Panc1 (cell line): ENCODE measurements at regions not wholly inside any gene's neighbourhood (a gene's known extent, or its start where the extent isn't known, plus 50 kb on each side); places are given as distances from the start of the nearest gene placed in this dataset.

Experiments used
- ATAC-seq: fragments of 200-7000 bp; cut with Tn5 transposase; 2 replicates; pipeline ENCODE4 v1.9.1; 2020; ENCODE audit warnings: mild to moderate bottlenecking, moderate library complexity
- BruUV-seq: library from RNA; stranded (reverse); fragments of 400-500 nt; replicated peaks from 2 replicates; lab custom pipeline; 2021; lab: Mats Ljungman, UMichigan
- CTCF ChIA-PET: fragments of 300-600 bp; sonication (Branson Sonifier 250); formaldehyde crosslinking; loops from one replicate; lab custom pipeline; 2022; ENCODE audit warnings: antibody characterized with exemption; lab: Charles Lee
- POLR2A ChIA-PET: fragments of 300-600 bp; sonication (Branson Sonifier 250); formaldehyde crosslinking; loops from one replicate; lab custom pipeline; 2022; ENCODE audit warnings: antibody characterized with exemption; lab: Charles Lee
- DNase-seq: peaks from one replicate; pipeline ENCODE4 v3.0.0-alpha.2; 2010; ENCODE audit warnings: low read depth, low spot score
- H3K27ac ChIP-seq: 2 replicates; pipeline ENCODE4 v1.5.1; 2011; ENCODE audit warnings: mild to moderate bottlenecking, low read length, inconsistent platforms
- H3K27me3 ChIP-seq: fragments of 200-500 bp; sonication (Bioruptor generic); 2 replicates; pipeline ENCODE4 v1.6.0; 2014; ENCODE audit warnings: low read length, inconsistent platforms; ENCODE audit not compliant: control insufficient read depth, insufficient read depth
- H3K36me3 ChIP-seq: fragments of 200-500 bp; sonication (Bioruptor generic); 2 replicates; pipeline ENCODE4 v1.5.1; 2014; ENCODE audit warnings: inconsistent platforms, mild to moderate bottlenecking, low read length, moderate library complexity; ENCODE audit not compliant: control insufficient read depth, insufficient read depth
- H3K4me1 ChIP-seq: 2 replicates; pipeline ENCODE4 v1.5.1; 2011; ENCODE audit warnings: inconsistent platforms, mild to moderate bottlenecking, low read length, moderate library complexity; ENCODE audit not compliant: control insufficient read depth, insufficient read depth
- H3K4me3 ChIP-seq, 2 experiments: 2 replicates each; pipeline ENCODE4 v1.5.1; 2011 to 2012; ENCODE audit warnings: low read depth in 2 of 2, low read length in 2 of 2, mild to moderate bottlenecking in 2 of 2, inconsistent platforms in 1 of 2, moderate library complexity in 1 of 2
- H3K9me3 ChIP-seq: fragments of 200-500 bp; sonication (Bioruptor generic); 2 replicates; pipeline ENCODE4 v1.5.1; 2014; ENCODE audit warnings: low read depth, mild to moderate bottlenecking, inconsistent platforms, low read length, moderate library complexity; ENCODE audit not compliant: control insufficient read depth, insufficient read depth
- POLR2AphosphoS5 ChIP-seq: IDR thresholded peaks from 2 replicates; pipeline ENCODE4 v1.6.1; 2012; ENCODE audit warnings: mild to moderate bottlenecking, low read depth, low read length, moderate library complexity
- REST ChIP-seq, 2 experiments: IDR thresholded peaks; 2 replicates each; pipeline ENCODE4 v1.6.1; 2011 to 2012; ENCODE audit warnings: low read depth in 2 of 2, control low read depth in 1 of 2, low read length in 1 of 2, mild to moderate bottlenecking in 1 of 2, moderate library complexity in 1 of 2; ENCODE audit not compliant: insufficient read depth in 1 of 2
- SIN3A ChIP-seq: IDR thresholded peaks from 2 replicates; pipeline ENCODE4 v1.6.1; 2012; ENCODE audit warnings: low read depth, mild to moderate bottlenecking, low read length, moderate library complexity, borderline replicate concordance; ENCODE audit not compliant: insufficient read depth
- TCF7L2 ChIP-seq: IDR thresholded peaks from 2 replicates; pipeline ENCODE4 v1.6.1; 2011; ENCODE audit warnings: mild to moderate bottlenecking, low read depth, low read length, inconsistent platforms
- in situ Hi-C: cut with HindIII; loops from 2 replicates; pipeline ENCODE4 v1.10.0; 2016; ENCODE audit warnings: low sequenced_read_pairs, low pct_unique_long_range_greater_than_20kb
- intact Hi-C: fragments of 100-400 bp; cut with micrococcal nuclease; formaldehyde crosslinking; loops from one replicate; pipeline ENCODE4 v1.10.0; 2022; ENCODE audit not compliant: unreplicated experiment
- TF ChIP-seq, protein P1 (sequence below): fragments of 450-650 bp; IDR thresholded peaks from 2 replicates; pipeline ENCODE4 v1.5.1; 2017; ENCODE audit warnings: mild to moderate bottlenecking

- CTCF ChIA-PET: no interaction called here
- intact Hi-C loops (no loop called here), in situ Hi-C loops (no loop called here)
- DNase-seq: no peak
- Histone ChIP-seq H3K4me1 (no peaks in the 10 kb centered on the region), H3K27me3 (no peaks in the 10 kb centered on the region), H3K36me3 (no peaks in the 10 kb centered on the region), H3K4me3 (no peak overlapping the region), H3K27ac (no peak overlapping the region), H3K9me3 (no peaks in the 10 kb centered on the region)
- no TSS peak for BruUV-seq
- POLR2A ChIA-PET: no interaction called here
- ATAC-seq: no peak
- TF ChIP-seq TCF7L2 (no peak), SIN3A (no peak), REST (IDR thresholded peaks at IDR 0.05; ENCODE audit: insufficient read depth in 1 of 2, low read depth in 2 of 2, low read length in 1 of 2) (no peak), POLR2AphosphoS5 (no peak)
- TF ChIP-seq, protein P1, sequence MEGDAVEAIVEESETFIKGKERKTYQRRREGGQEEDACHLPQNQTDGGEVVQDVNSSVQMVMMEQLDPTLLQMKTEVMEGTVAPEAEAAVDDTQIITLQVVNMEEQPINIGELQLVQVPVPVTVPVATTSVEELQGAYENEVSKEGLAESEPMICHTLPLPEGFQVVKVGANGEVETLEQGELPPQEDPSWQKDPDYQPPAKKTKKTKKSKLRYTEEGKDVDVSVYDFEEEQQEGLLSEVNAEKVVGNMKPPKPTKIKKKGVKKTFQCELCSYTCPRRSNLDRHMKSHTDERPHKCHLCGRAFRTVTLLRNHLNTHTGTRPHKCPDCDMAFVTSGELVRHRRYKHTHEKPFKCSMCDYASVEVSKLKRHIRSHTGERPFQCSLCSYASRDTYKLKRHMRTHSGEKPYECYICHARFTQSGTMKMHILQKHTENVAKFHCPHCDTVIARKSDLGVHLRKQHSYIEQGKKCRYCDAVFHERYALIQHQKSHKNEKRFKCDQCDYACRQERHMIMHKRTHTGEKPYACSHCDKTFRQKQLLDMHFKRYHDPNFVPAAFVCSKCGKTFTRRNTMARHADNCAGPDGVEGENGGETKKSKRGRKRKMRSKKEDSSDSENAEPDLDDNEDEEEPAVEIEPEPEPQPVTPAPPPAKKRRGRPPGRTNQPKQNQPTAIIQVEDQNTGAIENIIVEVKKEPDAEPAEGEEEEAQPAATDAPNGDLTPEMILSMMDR: no peak
Observed at GRCh38 chr4:123898946-123899666, 502.5 kb downstream of the SPRY1 start.

GRCh38 chr4:123904882-123905281 is 508.3 kb downstream of the SPRY1 start:
- no peak overlapping the region for H3K4me3 ChIP-seq
- ATAC-seq (no peak), DNase-seq (no peak)
- no peaks in the 10 kb centered on the region for H3K36me3 ChIP-seq
- no peaks in the 10 kb centered on the region for H3K9me3 ChIP-seq
- in situ Hi-C loops (no loop called here), intact Hi-C loops (no loop called here)
- BruUV-seq: no TSS peak
- CTCF ChIA-PET: no interaction called here
- H3K27me3 ChIP-seq: no peaks in the 10 kb centered on the region
- POLR2A ChIA-PET: no interaction called here
- TF ChIP-seq POLR2AphosphoS5 (no peak), SIN3A (no peak), TCF7L2 (no peak), REST (IDR thresholded peaks at IDR 0.05; ENCODE audit: insufficient read depth in 1 of 2, low read depth in 2 of 2, low read length in 1 of 2) (no peak)
- TF ChIP-seq, protein P1: no peak
- H3K4me1 ChIP-seq: no peaks in the 10 kb centered on the region
- no peak overlapping the region for H3K27ac ChIP-seq
